ENCODE measurements at regions not wholly inside any gene's neighbourhood (a gene's known extent, or its start where the extent isn't known, plus 50 kb on each side); places are given as distances from the start of the nearest gene placed in this dataset.
"Not testable (repeated sequence)": the region's sequence is repeated elsewhere in the genome, so short reads cannot be mapped to it uniquely, and the experiment has no call there.

DNA sequence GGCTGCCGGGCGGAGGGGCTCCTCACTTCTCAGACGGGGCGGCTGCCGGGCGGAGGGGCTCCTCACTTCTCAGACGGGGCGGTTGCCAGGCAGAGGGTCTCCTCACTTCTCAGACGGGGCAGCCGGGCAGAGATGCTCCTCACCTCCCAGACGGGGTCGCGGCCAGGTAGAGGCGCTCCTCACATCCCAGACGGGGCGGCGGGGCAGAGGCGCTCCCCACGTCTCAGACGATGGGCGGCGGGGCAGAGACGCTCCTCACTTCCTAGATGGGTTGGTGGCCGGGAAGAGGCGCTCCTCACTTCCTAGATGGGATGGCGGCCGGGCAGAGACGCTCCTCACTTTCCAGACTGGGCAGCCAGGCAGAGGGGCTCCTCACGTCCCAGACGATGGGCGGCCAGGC lies 91.7 kb upstream of the ANK2 start:
- TF ChIP-seq POLR2AphosphoS5, POLR2A (IDR thresholded peaks at IDR 0.05; ENCODE audit: low read depth, low read length): not testable (repeated sequence)
